ENCODE measurements at regions not wholly inside any gene's neighbourhood (a gene's known extent, or its start where the extent isn't known, plus 50 kb on each side); places are given as distances from the start of the nearest gene placed in this dataset.

GRCh38 chr17:74145756-74146155 lies 57.7 kb upstream of the RPL38 start:
- H3K27ac ChIP-seq (ENCODE audit: low read depth, low read length), result no peak overlapping the region
- peaks cover 24% of the 10 kb centered on the region for H3K9me3 ChIP-seq (ENCODE audit: control insufficient read depth, insufficient read depth, low read depth, low read length)
- no peak overlapping the region for H3K9ac ChIP-seq (ENCODE audit: low read length)
- H3K36me3 ChIP-seq (ENCODE audit: control insufficient read depth, insufficient read depth, low read length), result no peaks in the 10 kb centered on the region
- no peaks in the 10 kb centered on the region for H3K27me3 ChIP-seq (ENCODE audit: control insufficient read depth, insufficient read depth, low read length)
- H3K4me1 ChIP-seq (ENCODE audit: control insufficient read depth, insufficient read depth, low read length), result 0 out of 2 replicates have a peak, but pooled peaks cover 7% of the 10 kb centered on the region
- H3K4me3 ChIP-seq (ENCODE audit: low read depth, low read length), result no peak overlapping the region

DNA sequence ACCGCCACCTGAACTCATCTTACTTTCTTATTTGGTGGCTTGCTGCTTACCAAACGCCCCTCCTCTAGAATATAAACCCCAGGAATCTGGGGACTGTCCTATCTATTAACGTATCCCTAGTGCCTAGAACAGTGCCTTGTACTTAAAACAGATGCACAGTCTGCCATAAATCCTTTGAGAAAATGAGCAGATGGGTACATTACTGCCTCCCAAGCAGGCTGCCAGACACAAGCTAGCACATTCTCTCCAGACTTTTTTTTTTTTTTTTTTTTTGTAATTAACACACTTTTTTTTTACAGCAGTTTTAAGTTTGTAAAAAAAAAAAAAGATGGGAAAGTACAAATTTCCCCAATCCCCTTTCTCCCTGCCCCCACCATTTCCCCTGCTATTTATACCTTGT lies 57.3 kb upstream of the RPL38 start:
- Histone ChIP-seq H3K9ac (ENCODE audit: low read length) (no peak overlapping the region), H3K36me3 (ENCODE audit: control insufficient read depth, insufficient read depth, low read length) (no peaks in the 10 kb centered on the region), H3K4me1 (ENCODE audit: control insufficient read depth, insufficient read depth, low read length) (0 out of 2 replicates have a peak, but pooled peaks cover 7% of the 10 kb centered on the region), H3K27me3 (ENCODE audit: control insufficient read depth, insufficient read depth, low read length) (no peaks in the 10 kb centered on the region), H3K27ac (ENCODE audit: low read depth, low read length) (no peak overlapping the region), H3K9me3 (ENCODE audit: control insufficient read depth, insufficient read depth, low read depth, low read length) (peaks cover 23% of the 10 kb centered on the region), H3K4me3 (ENCODE audit: low read depth, low read length) (no peak overlapping the region)

- Histone ChIP-seq H3K27me3 (ENCODE audit: control insufficient read depth, insufficient read depth, low read length) (no peaks in the 10 kb centered on the region), H3K9me3 (ENCODE audit: control insufficient read depth, insufficient read depth, low read depth, low read length) (peaks cover 17% of the 10 kb centered on the region), H3K4me3 (ENCODE audit: low read depth, low read length) (no peak overlapping the region), H3K9ac (ENCODE audit: low read length) (no peak overlapping the region), H3K27ac (ENCODE audit: low read depth, low read length) (no peak overlapping the region), H3K4me1 (ENCODE audit: control insufficient read depth, insufficient read depth, low read length) (0 out of 2 replicates have a peak, but pooled peaks cover 7% of the 10 kb centered on the region), H3K36me3 (ENCODE audit: control insufficient read depth, insufficient read depth, low read length) (no peaks in the 10 kb centered on the region)
Observed at GRCh38 chr17:74147056-74147835, 56.2 kb upstream of the RPL38 start.

- Histone ChIP-seq H3K4me3 (ENCODE audit: low read depth, low read length) (no peak overlapping the region), H3K27me3 (ENCODE audit: control insufficient read depth, insufficient read depth, low read length) (no peaks in the 10 kb centered on the region), H3K9ac (ENCODE audit: low read length) (no peak overlapping the region), H3K36me3 (ENCODE audit: control insufficient read depth, insufficient read depth, low read length) (no peaks in the 10 kb centered on the region), H3K9me3 (ENCODE audit: control insufficient read depth, insufficient read depth, low read depth, low read length) (peaks cover 10% of the 10 kb centered on the region), H3K27ac (ENCODE audit: low read depth, low read length) (no peak overlapping the region), H3K4me1 (ENCODE audit: control insufficient read depth, insufficient read depth, low read length) (peaks cover 7% of the 10 kb centered on the region; the same call in 1 of the 2 replicates)
Observed at GRCh38 chr17:74147966-74148365, 55.5 kb upstream of the RPL38 start.

DNA sequence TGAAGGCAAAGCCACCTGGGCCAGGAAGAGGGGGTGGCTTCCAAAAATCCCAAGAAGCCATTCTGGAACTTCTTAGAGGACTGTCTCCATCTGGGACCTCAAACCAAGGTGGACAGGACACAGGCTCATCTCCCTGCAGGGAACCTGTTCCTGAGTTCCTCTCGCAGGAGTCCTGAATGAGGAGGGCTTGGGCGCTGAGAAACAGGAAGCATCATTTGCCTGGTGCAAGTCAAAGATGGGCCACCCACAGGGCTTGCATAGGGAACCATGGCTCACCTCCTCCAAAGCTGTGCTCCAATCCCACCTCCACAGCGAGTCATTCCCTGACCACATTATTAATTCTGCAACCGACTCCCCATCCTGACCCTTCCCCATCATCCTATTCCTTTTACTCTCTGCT lies 55.0 kb upstream of the RPL38 start:
- no peak overlapping the region for H3K4me3 ChIP-seq (ENCODE audit: low read depth, low read length)
- H3K27ac ChIP-seq (ENCODE audit: low read depth, low read length), result no peak overlapping the region
- H3K9ac ChIP-seq (ENCODE audit: low read length), result no peak overlapping the region
- H3K4me1 ChIP-seq (ENCODE audit: control insufficient read depth, insufficient read depth, low read length), result peaks cover 7% of the 10 kb centered on the region; the same call in 1 of the 2 replicates
- no peaks in the 10 kb centered on the region for H3K36me3 ChIP-seq (ENCODE audit: control insufficient read depth, insufficient read depth, low read length)
- no peaks in the 10 kb centered on the region for H3K27me3 ChIP-seq (ENCODE audit: control insufficient read depth, insufficient read depth, low read length)
- H3K9me3 ChIP-seq (ENCODE audit: control insufficient read depth, insufficient read depth, low read depth, low read length), result peaks cover 5% of the 10 kb centered on the region; the same call in 1 of the 2 replicates

- Histone ChIP-seq H3K9me3 (ENCODE audit: control insufficient read depth, insufficient read depth, low read depth, low read length) (no peaks in the 10 kb centered on the region), H3K27ac (ENCODE audit: low read depth, low read length) (no peak overlapping the region), H3K27me3 (ENCODE audit: control insufficient read depth, insufficient read depth, low read length) (no peaks in the 10 kb centered on the region)
Observed at GRCh38 chr17:74148901-74149596, 54.4 kb upstream of the RPL38 start.

DNA sequence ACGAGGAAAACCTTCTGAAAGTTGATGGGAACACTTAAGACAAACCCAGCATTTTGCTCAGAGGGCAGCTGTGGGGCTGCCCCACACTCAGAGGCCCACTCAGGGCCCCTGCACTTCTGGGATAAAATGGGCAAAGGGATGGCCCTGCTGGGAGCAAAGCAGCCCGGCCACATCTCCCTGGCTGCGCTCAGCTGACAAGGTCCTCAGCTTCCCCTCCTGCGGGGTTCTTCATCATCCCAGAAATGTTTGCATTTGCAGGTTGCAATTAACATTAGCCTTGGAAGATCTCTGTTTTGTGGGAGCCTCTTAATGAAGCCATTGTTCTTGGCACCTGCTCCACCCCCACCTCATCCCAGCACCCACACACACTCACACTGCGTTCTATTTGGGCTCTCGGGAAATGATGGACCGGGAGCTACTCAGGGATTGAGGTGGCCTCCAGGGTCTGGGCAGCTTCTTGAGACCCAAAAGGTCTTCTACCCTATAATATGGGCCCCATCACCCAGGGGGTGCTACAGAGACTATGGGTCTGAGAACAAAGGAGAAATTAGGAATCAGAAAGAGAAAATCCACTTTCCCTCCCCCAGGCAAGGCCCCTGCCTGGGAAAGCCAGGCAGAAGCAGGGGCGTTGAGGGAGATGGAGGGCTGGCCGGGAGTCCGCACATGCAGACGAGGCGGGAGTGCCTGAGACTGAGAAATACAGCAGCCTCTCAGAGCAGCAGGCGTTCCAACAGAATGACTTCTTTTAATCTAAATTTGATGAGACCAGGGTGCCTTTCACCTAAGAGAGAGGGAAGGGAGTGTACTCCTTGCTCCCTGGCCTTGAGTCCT lies 53.7 kb upstream of the RPL38 start:
- no peak overlapping the region for H3K9ac ChIP-seq (ENCODE audit: low read length)
- H3K36me3 ChIP-seq (ENCODE audit: control insufficient read depth, insufficient read depth, low read length), result no peaks in the 10 kb centered on the region
- H3K9me3 ChIP-seq (ENCODE audit: control insufficient read depth, insufficient read depth, low read depth, low read length), result no peaks in the 10 kb centered on the region
- no peaks in the 10 kb centered on the region for H3K27me3 ChIP-seq (ENCODE audit: control insufficient read depth, insufficient read depth, low read length)
- no peak overlapping the region for H3K27ac ChIP-seq (ENCODE audit: low read depth, low read length)
- no peak overlapping the region for H3K4me3 ChIP-seq (ENCODE audit: low read depth, low read length)
- H3K4me1 ChIP-seq (ENCODE audit: control insufficient read depth, insufficient read depth, low read length), result peaks cover 7% of the 10 kb centered on the region; the same call in 1 of the 2 replicates

More at GRCh38 chr17:74148901-74149596, 54.4 kb upstream of the RPL38 start:
- no peak overlapping the region for H3K9ac ChIP-seq (ENCODE audit: low read length)
- no peaks in the 10 kb centered on the region for H3K36me3 ChIP-seq (ENCODE audit: control insufficient read depth, insufficient read depth, low read length)
- no peak overlapping the region for H3K4me3 ChIP-seq (ENCODE audit: low read depth, low read length)
- H3K4me1 ChIP-seq (ENCODE audit: control insufficient read depth, insufficient read depth, low read length), result peaks cover 7% of the 10 kb centered on the region; the same call in 1 of the 2 replicates

GRCh38 chr17:74150428-74151025 lies 53.0 kb upstream of the RPL38 start:
- H3K4me1 ChIP-seq (ENCODE audit: control insufficient read depth, insufficient read depth, low read length), result peaks cover 7% of the 10 kb centered on the region; the same call in 1 of the 2 replicates
- H3K27ac ChIP-seq (ENCODE audit: low read depth, low read length), result no peak overlapping the region
- no peaks in the 10 kb centered on the region for H3K36me3 ChIP-seq (ENCODE audit: control insufficient read depth, insufficient read depth, low read length)
- no peak overlapping the region for H3K4me3 ChIP-seq (ENCODE audit: low read depth, low read length)
- H3K27me3 ChIP-seq (ENCODE audit: control insufficient read depth, insufficient read depth, low read length), result no peaks in the 10 kb centered on the region
- no peak overlapping the region for H3K9ac ChIP-seq (ENCODE audit: low read length)
- no peaks in the 10 kb centered on the region for H3K9me3 ChIP-seq (ENCODE audit: control insufficient read depth, insufficient read depth, low read depth, low read length)

GRCh38 chr17:74151551-74152315 lies 51.7 kb upstream of the RPL38 start:
- Histone ChIP-seq H3K27me3 (ENCODE audit: control insufficient read depth, insufficient read depth, low read length) (no peaks in the 10 kb centered on the region), H3K9ac (ENCODE audit: low read length) (no peak overlapping the region), H3K9me3 (ENCODE audit: control insufficient read depth, insufficient read depth, low read depth, low read length) (peaks cover 3% of the 10 kb centered on the region; the same call in 1 of the 2 replicates), H3K36me3 (ENCODE audit: control insufficient read depth, insufficient read depth, low read length) (no peaks in the 10 kb centered on the region), H3K4me1 (ENCODE audit: control insufficient read depth, insufficient read depth, low read length) (peaks cover 7% of the 10 kb centered on the region; the same call in 1 of the 2 replicates), H3K4me3 (ENCODE audit: low read depth, low read length) (no peak overlapping the region), H3K27ac (ENCODE audit: low read depth, low read length) (no peak overlapping the region)
